GM12892 (cell line): ENCODE measurements at regions not wholly inside any gene's neighbourhood (a gene's known extent, or its start where the extent isn't known, plus 50 kb on each side); places are given as distances from the start of the nearest gene placed in this dataset.

Experiments
- POLR2A ChIP-seq: IDR thresholded peaks from 2 replicates; pipeline ENCODE4 v1.6.1; 2011; ENCODE audit warnings: low read depth, low read length, control low read depth
- POLR2AphosphoS5 ChIP-seq: IDR thresholded peaks from 2 replicates; pipeline ENCODE4 v1.6.1; 2011; ENCODE audit warnings: low read depth, low read length, control low read depth
- TAF1 ChIP-seq: IDR thresholded peaks from 2 replicates; pipeline ENCODE4 v1.6.1; 2011; ENCODE audit warnings: low read depth, mild to moderate bottlenecking, control low read depth, low read length, borderline replicate concordance

DNA sequence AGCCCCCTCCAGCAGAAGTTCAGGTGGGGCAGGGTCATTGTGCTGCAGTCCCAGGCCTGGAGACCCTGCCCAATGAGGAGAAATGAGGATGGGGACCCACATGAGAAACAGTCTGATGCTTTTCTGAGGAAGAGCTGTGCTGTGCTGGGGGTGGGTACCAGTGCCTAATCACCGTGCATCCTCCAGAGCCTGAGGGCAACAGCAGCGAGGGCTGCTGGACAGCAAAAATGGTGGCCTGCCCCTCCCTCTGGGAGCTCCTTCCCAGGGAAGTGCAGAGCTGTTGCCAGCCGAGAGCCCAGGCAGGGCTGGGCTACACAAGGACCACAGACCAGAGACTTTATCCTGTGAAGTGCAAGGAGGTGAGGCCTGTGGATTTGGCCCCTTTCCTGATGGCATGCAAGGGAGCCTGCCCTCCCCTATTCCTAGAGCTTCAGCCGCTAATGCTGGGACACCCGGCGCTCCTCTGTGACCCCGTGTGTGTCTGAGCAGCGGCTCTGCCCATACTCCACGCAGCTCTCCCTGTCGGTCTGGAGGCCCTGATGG is 134.8 kb downstream of the DSEL start:
- TF ChIP-seq POLR2AphosphoS5 (no peak), POLR2A (no peak), TAF1 (no peak)
